GM12878 (cell line): ENCODE measurements at regions not wholly inside any gene's neighbourhood (a gene's known extent, or its start where the extent isn't known, plus 50 kb on each side); places are given as distances from the start of the nearest gene placed in this dataset.

Source experiments
- ATAC-seq: fragments of 200-7000 bp; cut with Tn5 transposase; 3 replicates; pipeline ENCODE4 v1.9.1; 2020; ENCODE audit warnings: mild to moderate bottlenecking, moderate library complexity
- BruUV-seq: library from RNA; stranded (reverse); fragments of 400-500 nt; replicated peaks from 2 replicates; lab custom pipeline; 2021; lab: Mats Ljungman, UMichigan
- CTCF ChIA-PET: fragments of 300-600 bp; sonication (Branson Sonifier 250); formaldehyde crosslinking; extraction: SDS; loops from one replicate; lab custom pipeline; 2021; ENCODE audit warnings: inconsistent platforms; lab: Yijun Ruan, JAX
- POLR2A ChIA-PET: fragments of 350-600 bp; formaldehyde crosslinking; extraction: SDS; loops from one replicate; lab custom pipeline; 2021; ENCODE audit warnings: inconsistent platforms; lab: Charles Lee
- RAD21 ChIA-PET: fragments of 300-600 bp; sonication (Branson Sonifier 250); formaldehyde crosslinking; loops from one replicate; lab custom pipeline; 2023; ENCODE audit warnings: antibody characterized with exemption; ENCODE audit not compliant: unreplicated experiment; lab: Charles Lee
- SMC1A ChIA-PET: fragments of 300-600 bp; sonication (Branson Sonifier 250); formaldehyde crosslinking; loops from one replicate; lab custom pipeline; 2023; ENCODE audit not compliant: unreplicated experiment, uncharacterized antibody; lab: Charles Lee
- DNase-seq: peaks from one replicate; pipeline ENCODE4 v3.0.0-alpha.2; 2011; ENCODE audit warnings: low read depth, low spot score
- FAIRE-seq: peaks from 3 replicates; lab custom pipeline; 2011; peaks lifted over from hg19 to GRCh38; lab: Jason Lieb, UNC
- H2AFZ ChIP-seq: 2 replicates; pipeline ENCODE4 v1.6.0; 2011; ENCODE audit warnings: low read depth, low read length, control low read depth; ENCODE audit not compliant: control insufficient read depth
- H3K27ac ChIP-seq: 2 replicates; pipeline ENCODE4 v1.5.1; 2011; ENCODE audit warnings: control low read depth; ENCODE audit not compliant: control insufficient read depth, insufficient read depth
- H3K27me3 ChIP-seq, 2 experiments: replicated peaks in 1 of 2; 2 replicates each; pipeline versions ENCODE4 v1.6.0 to v1.6.1; 2011; ENCODE audit warnings: low read length in 1 of 2; ENCODE audit not compliant: control insufficient read depth in 2 of 2, insufficient read depth in 2 of 2
- H3K36me3 ChIP-seq, 2 experiments: 2 replicates each; pipeline ENCODE4 v1.5.1; 2011; ENCODE audit warnings: low read length in 1 of 2; ENCODE audit not compliant: control insufficient read depth in 2 of 2, insufficient read depth in 2 of 2
- H3K4me1 ChIP-seq: 2 replicates; pipeline ENCODE4 v1.6.1; 2011; ENCODE audit warnings: mild to moderate bottlenecking, low read length, moderate library complexity, mixed read lengths; ENCODE audit not compliant: control insufficient read depth, insufficient read depth
- H3K4me2 ChIP-seq: 2 replicates; pipeline ENCODE4 v1.6.0; 2011; ENCODE audit warnings: control low read depth; ENCODE audit not compliant: control insufficient read depth, insufficient read depth
- H3K4me3 ChIP-seq: fragments of 200-600 bp; sonication (generic); 2 replicates; pipeline ENCODE4 v1.5.1; 2016
- H3K79me2 ChIP-seq: 2 replicates; pipeline ENCODE4 v1.6.0; 2011; ENCODE audit warnings: low read length; ENCODE audit not compliant: control insufficient read depth, insufficient read depth
- H3K9ac ChIP-seq: 2 replicates; pipeline ENCODE4 v1.8.0; 2011; ENCODE audit warnings: low read length, control low read depth, mixed read lengths; ENCODE audit not compliant: control insufficient read depth, insufficient read depth
- H3K9me3 ChIP-seq: replicated peaks from 3 replicates; pipeline ENCODE4 v1.5.1; 2011; ENCODE audit warnings: mild to moderate bottlenecking, low read length; ENCODE audit not compliant: control insufficient read depth, insufficient read depth
- H4K20me1 ChIP-seq: 2 replicates; pipeline ENCODE4 v1.6.0; 2011; ENCODE audit not compliant: control insufficient read depth, insufficient read depth
- BACH1 ChIP-seq: fragments of 450-650 bp; IDR thresholded peaks from 2 replicates; pipeline ENCODE4 v1.6.1; 2017; ENCODE audit warnings: mild to moderate bottlenecking, borderline replicate concordance
- BHLHE40 ChIP-seq, 2 experiments: fragments of 450-650 bp in 1 of 2; IDR thresholded peaks; 2 replicates each; pipeline ENCODE4 v1.6.1; 2011 to 2017; ENCODE audit warnings: low read depth in 2 of 2, borderline replicate concordance in 1 of 2, improper control_type of control experiment in 1 of 2, low read length in 1 of 2, mild to moderate bottlenecking in 1 of 2
- BMI1 ChIP-seq: fragments of 450-650 bp; IDR thresholded peaks from 2 replicates; pipeline ENCODE4 v1.6.1; 2016; ENCODE audit warnings: mild to moderate bottlenecking, moderate library complexity, borderline replicate concordance
- ETV6 ChIP-seq, 2 experiments: fragments of 450-650 bp in 1 of 2; IDR thresholded peaks in 1 of 2; conservative IDR thresholded peaks in 1 of 2; 2 replicates each; pipeline ENCODE4 v1.6.1; 2014; ENCODE audit warnings: antibody characterized with exemption in 1 of 2, borderline replicate concordance in 1 of 2, low read depth in 1 of 2, mild to moderate bottlenecking in 1 of 2, moderate library complexity in 1 of 2
- EZH2 ChIP-seq: IDR thresholded peaks from 2 replicates; pipeline ENCODE4 v1.6.1; 2012; ENCODE audit warnings: low read depth, mild to moderate bottlenecking, control low read depth, inconsistent platforms, low read length, borderline replicate concordance; ENCODE audit not compliant: control insufficient read depth
- MEF2B ChIP-seq: fragments of 450-650 bp; IDR thresholded peaks from 2 replicates; pipeline ENCODE4 v1.6.1; 2018; ENCODE audit warnings: mild to moderate bottlenecking, moderate library complexity; ENCODE audit not compliant: partially characterized antibody, poor library complexity, severe bottlenecking
- NR2C1 ChIP-seq: fragments of 450-650 bp; IDR thresholded peaks from 2 replicates; pipeline ENCODE4 v1.6.1; 2017; ENCODE audit warnings: antibody characterized with exemption, mild to moderate bottlenecking, moderate library complexity
- NRF1 ChIP-seq: conservative IDR thresholded peaks from 2 replicates; pipeline ENCODE4 v1.6.1; 2011; ENCODE audit warnings: mild to moderate bottlenecking, low read depth, low read length, improper control_type of control experiment
- POLR2AphosphoS5 ChIP-seq: IDR thresholded peaks from 2 replicates; pipeline ENCODE4 v1.6.1; 2011; ENCODE audit warnings: mild to moderate bottlenecking, low read length, inconsistent platforms
- TCF7 ChIP-seq: IDR thresholded peaks from 2 replicates; pipeline ENCODE4 v1.6.1; 2014; ENCODE audit warnings: antibody characterized with exemption, borderline replicate concordance
- USF1 ChIP-seq: IDR thresholded peaks from 2 replicates; pipeline ENCODE4 v1.6.1; 2011; ENCODE audit warnings: borderline replicate concordance, low read depth, mild to moderate bottlenecking, moderate library complexity, mixed read lengths, low read length; ENCODE audit not compliant: insufficient read depth; ENCODE audit errors: extremely low read length
- ZNF24 ChIP-seq: fragments of 450-650 bp; IDR thresholded peaks from 2 replicates; pipeline ENCODE4 v1.6.1; 2017; ENCODE audit warnings: antibody characterized with exemption, mild to moderate bottlenecking
- WGBS: methylation state at CpG from one replicate; pipeline ENCODE4 v1.1.6; 2016; ENCODE audit warnings: low lambda C conversion rate; ENCODE audit not compliant: insufficient replicate concordance, insufficient coverage; ENCODE audit errors: missing lambda C conversion rate; 5-methylcytosine and 5-hydroxymethylcytosine counted together
- in situ Hi-C: fragments of 300-500 bp; cut with MboI; formaldehyde crosslinking; loops from 9 replicates; pipeline ENCODE4 v1.14.3; 2018; ENCODE audit warnings: mixed read lengths
- intact Hi-C: fragments of 100-400 bp; cut with micrococcal nuclease; formaldehyde crosslinking; loops from one replicate; pipeline ENCODE4 v1.14.2; 2022; ENCODE audit not compliant: unreplicated experiment
- TF ChIP-seq, protein P1 (sequence below): IDR thresholded peaks from 2 replicates; pipeline ENCODE4 v1.6.1; 2011; ENCODE audit warnings: low read depth, mild to moderate bottlenecking, low read length, moderate library complexity, borderline replicate concordance; ENCODE audit errors: extremely low read depth
- TF ChIP-seq, protein P2 (sequence below): fragments of 450-650 bp; IDR thresholded peaks from 2 replicates; pipeline ENCODE4 v1.6.1; 2016; ENCODE audit warnings: mild to moderate bottlenecking

DNA sequence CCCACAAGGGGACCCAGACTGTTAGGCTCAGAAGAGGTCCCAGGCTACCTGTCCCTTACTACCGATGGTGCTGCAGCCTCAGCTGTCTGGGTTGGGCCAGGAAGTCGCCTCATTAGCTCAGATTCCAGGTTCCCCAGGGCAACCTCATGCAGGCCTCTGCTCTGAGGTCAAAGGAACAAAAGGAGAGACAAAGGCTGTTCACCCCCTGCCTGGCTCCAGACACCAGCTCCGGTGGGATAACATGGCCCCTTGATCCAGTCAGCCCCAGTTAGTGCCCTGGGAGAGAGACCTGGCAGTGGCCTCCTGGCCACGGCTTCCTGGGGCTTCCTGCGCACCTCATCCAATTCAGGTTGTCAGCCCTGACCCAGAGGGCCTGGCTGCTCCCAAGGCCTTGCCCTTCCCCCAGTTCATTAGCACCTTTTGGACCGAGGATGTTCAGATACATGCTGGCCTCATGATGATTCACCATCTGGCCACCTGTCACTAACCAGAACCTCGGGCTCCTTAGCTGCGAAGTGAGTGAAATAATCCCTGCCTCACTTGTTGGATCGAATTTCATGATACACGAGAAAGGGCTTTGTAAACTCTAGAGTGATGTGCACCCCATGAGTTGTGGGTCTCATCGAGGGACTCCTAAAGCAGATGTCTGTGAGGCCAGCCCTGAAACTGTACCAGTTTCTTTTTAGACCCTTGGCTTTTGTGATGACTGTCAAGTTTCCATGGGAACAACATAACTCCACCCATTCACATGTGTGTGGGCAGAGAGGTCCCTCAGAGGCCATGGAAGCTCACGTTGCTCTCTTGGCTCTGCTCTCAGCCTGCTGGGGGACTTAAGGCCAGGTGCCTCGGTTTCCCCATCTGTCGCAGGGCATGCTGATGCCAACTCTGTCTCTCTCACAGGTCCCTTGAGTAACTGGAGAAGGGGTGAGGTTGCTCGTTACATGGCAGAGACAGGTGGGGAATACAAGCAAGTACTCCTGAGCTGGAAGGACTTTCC is 79.5 kb upstream of the PCBD1 start:
- ChIA-PET CTCF (interaction anchor here (0.7 to 1.6 kb wide), 3 partner anchors 14 to 43 kb away, joined by 3 to 4 read pairs (median 3); no protein-coding TSS in a partner anchor), SMC1A (interaction anchor here (1.0 kb wide), 2 partner anchors 9 to 14 kb away, joined by 3 read pairs; no protein-coding TSS in a partner anchor), POLR2A (no interaction called here), RAD21 (interaction anchor here (1.5 kb wide), 1 partner anchor 14 kb away, joined by 4 read pairs; no protein-coding TSS in a partner anchor)
- H3K9ac ChIP-seq, result no peak overlapping the region
- H3K4me1 ChIP-seq, result peaks cover 11% of the 10 kb centered on the region
- ATAC-seq (peak; percentile 96), DNase-seq (no peak), FAIRE-seq (no peak)
- WGBS, result 19% methylated on average over 15 of the region's 15 CpGs
- H2AFZ ChIP-seq, result 0 out of 2 replicates have a peak overlapping the region, but pooled peaks have one; percentile 4
- H3K27ac ChIP-seq, result no peak overlapping the region
- H4K20me1 ChIP-seq, result no peaks in the 10 kb centered on the region; the same call in 1 of the 2 replicates
- TF ChIP-seq MEF2B (no peak), EZH2 (no peak), TCF7 (no peak), BACH1 (no peak), BHLHE40 (IDR thresholded peaks at IDR 0.05; ENCODE audit: borderline replicate concordance in 1 of 2, low read depth in 2 of 2, low read length in 1 of 2) (peak in 1 of 2 experiments; percentile 41; a peak in 1 of 4 replicates), NRF1 (no peak), BMI1 (peak; percentile 80), ZNF24 (no peak), USF1 (no peak), POLR2AphosphoS5 (no peak), ETV6 (conservative IDR thresholded peaks at IDR 0.05 in 1 of 2, IDR thresholded peaks at IDR 0.05 in 1 of 2; ENCODE audit: borderline replicate concordance in 1 of 2, low read depth in 1 of 2) (no peak), NR2C1 (no peak)
- TF ChIP-seq, protein P1, sequence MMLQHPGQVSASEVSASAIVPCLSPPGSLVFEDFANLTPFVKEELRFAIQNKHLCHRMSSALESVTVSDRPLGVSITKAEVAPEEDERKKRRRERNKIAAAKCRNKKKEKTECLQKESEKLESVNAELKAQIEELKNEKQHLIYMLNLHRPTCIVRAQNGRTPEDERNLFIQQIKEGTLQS, result no peak
- TF ChIP-seq, protein P2, sequence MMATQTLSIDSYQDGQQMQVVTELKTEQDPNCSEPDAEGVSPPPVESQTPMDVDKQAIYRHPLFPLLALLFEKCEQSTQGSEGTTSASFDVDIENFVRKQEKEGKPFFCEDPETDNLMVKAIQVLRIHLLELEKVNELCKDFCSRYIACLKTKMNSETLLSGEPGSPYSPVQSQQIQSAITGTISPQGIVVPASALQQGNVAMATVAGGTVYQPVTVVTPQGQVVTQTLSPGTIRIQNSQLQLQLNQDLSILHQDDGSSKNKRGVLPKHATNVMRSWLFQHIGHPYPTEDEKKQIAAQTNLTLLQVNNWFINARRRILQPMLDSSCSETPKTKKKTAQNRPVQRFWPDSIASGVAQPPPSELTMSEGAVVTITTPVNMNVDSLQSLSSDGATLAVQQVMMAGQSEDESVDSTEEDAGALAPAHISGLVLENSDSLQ, result peak; percentile 28; the same call in 1 of the 2 replicates
- no peak overlapping the region for H3K4me3 ChIP-seq
- H3K9me3 ChIP-seq, result no peaks in the 10 kb centered on the region; the same call in 2 of the 3 replicates
- peak overlapping the region; percentile 54; the same call in 1 of the 2 replicates for H3K4me2 ChIP-seq
- no peaks in the 10 kb centered on the region for H3K79me2 ChIP-seq
- in situ Hi-C loops (no loop called here), intact Hi-C loops (no loop called here)
- no peaks in the 10 kb centered on the region; a peak in 1 of 4 replicates for H3K27me3 ChIP-seq
- no peaks in the 10 kb centered on the region for H3K36me3 ChIP-seq
- no TSS peak for BruUV-seq
